CD4-positive, alpha-beta T cell treated with Interferon alpha-2 for 1 hour (primary cell): ENCODE measurements at regions not wholly inside any gene's neighbourhood (a gene's known extent, or its start where the extent isn't known, plus 50 kb on each side); places are given as distances from the start of the nearest gene placed in this dataset.

Experiments
- DNase-seq, 2 donors: peaks; one replicate each; pipeline ENCODE4 v3.0.0-alpha.2; 2020 to 2022

GRCh38 chr3:18666655-18667054 is 241.5 kb upstream of the SATB1 start:
- DNase-seq: no peak

GRCh38 chr3:18660059-18660458 is 234.9 kb upstream of the SATB1 start:
- no peak for DNase-seq

DNA sequence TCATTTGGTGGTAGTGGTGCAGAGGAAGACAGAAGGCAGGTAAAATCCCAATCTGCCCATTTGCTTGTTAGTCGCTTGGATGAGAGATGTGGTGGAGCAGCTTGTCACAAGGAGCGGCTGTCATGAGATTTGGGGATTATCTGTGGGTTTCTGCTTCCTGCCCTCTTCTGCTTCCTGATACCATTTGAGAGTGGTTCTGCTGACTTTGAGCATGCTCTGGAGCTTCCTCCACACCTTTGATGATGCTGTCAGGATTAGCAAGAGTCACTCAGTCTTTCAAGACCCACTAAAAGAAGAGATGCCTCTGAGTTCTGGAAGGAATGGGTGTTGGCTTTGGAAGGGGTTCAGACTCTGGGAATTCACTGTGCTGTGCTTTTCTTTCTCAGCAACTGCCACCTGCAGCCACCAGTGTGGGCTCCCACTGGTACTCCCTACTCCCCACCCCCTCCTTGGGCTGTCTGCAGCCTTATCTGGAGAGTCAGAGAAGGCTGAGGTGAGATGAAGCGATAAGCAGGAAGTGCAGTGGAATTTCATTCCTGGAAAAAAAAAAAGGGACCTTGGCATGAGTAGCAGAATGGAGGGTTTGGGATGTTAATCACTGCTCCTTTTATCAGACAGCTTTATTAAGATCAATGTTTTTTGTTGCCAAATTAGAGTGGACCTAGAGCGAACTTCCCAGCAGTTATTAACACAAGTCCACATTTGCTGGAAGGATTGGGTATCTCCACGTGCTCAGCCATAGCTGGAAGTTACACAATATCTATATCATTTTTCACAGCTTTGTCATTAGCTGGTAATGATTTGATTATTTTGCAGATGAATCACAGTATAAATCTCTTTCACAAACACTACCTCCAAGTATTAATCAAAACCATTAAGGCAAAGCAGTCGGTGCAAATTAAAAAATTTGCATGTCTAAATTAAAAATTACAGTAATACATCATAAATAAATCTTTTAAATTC is 233.0 kb upstream of the SATB1 start:
- peak in 1 of 2 donors; percentile 27 for DNase-seq

DNA sequence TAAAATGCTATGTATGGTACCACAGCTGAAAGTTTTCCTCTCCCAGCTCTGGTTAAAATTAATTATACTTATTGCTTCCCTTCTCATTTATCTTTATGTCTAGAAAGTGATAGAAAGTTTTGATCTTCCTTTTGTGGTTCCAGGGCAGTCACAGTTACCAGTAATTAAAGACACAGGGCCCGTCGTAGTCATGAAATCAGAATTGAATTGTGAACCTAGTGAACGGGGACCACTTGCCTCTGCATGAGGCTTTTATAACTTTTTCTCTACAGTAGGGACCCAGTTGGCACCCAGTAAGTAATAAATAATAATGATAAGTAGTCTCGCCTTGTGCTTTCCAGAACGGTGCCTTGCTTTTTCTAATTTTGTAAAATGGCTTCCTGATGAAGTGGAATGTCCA is 231.7 kb upstream of the SATB1 start:
- no peak for DNase-seq

GRCh38 chr3:18656410-18656809 is 231.3 kb upstream of the SATB1 start:
- DNase-seq: no peak

GRCh38 chr3:18655827-18656226 is 230.7 kb upstream of the SATB1 start:
- no peak for DNase-seq

- no peak for DNase-seq
These were observed 227.6 kb upstream of the SATB1 start for GRCh38 chr3:18652781-18653180.

GRCh38 chr3:18650731-18651130 is 225.6 kb upstream of the SATB1 start:
- no peak for DNase-seq

DNA sequence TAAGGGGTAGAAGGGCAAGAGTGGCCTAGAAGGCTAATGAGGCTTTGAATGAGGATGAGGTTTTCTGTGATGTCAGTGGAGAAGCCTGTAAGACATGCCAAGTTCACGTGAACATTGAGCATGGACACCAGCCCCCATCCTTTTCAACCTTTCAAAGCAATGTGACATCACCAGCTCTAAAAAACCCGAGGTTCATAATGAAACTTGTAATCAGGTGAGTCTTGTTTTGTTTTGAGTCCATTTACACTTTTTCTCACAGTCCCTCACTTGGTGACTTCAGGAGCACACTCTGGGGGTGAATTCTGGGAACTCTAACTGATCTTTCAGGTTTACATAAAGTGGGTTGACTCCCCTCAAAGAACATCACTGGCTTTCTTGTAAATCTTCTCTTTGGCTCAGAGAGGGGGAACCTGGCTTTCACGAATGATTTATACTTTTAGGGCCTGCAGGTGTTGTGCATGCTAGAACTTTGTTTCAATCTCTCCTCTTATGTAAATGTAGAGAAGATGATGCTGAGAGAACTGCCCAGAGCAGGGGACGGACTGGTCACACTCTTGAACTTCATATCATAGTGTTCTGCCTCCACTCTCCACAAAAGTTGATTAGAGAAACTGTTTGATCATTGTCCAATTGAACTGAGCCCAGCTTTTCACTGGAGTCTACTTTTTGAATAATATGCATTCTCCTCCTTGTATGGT is 224.7 kb upstream of the SATB1 start:
- DNase-seq: peak; percentile 17 to 52

DNA sequence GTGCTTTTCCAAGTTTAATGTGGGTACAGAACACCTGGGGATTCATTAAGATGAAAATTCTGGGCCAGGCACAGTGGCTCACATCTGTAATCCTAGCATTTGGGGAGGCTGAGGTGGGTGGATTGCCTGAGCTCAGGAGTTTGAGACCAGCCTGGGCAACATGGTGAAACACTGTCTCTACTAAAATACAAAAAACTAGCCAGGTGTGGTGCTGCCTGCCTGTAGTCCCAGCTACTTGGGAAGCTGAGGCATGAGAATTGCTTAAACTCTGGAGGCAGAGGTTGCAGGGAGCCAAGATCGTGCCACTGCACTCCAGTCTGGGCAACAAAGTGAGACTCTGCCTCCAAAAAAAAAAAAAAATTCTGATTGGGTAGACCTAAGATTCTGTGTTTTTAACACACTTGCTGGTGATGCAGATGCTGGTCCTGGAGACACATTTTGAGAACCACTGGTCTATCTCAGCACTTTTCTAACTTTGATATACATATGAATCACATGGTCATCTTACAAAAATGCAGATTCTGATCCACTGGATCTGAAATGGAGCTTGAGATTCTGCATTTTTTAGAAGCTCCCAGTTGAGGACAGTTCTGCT is 223.8 kb upstream of the SATB1 start:
- no peak for DNase-seq

DNA sequence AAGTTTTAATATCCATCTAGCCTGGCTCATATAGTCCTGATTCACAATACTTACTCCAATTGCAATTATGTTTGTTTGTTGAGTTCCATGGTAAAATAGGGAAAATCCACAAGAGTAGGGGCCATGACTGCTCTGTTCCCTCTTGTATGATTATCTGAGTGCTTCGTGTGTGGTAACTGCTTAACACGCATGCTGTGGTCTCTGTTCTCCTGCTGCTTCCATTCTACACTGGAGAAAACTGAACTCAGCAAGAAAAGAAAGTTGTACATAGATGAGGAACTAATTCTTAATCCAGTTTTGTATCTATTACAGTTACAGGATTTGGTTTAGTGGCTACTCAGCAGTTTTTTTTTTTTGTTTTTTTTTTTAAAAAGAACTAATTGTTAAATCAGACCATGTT is 223.0 kb upstream of the SATB1 start:
- no peak for DNase-seq

DNA sequence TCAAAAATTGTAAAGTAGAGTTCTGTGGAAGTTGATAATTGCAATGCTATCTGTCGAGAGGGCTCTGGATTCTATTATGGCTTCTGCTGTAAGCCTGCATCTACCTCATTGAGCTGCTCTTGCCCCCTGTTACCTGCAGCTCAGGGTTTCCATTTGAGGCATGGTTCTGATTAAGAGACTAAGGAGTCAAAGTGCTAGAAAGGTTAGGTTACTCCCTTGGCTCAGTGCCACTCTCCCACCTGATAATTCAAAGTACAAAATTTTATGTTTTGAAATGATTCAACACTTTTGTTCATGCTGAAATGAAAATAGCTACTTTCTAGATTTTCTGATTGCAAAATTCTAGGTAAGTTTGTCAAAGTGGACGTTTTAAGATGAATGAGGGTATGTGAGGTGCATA is 220.5 kb upstream of the SATB1 start:
- no peak for DNase-seq

DNA sequence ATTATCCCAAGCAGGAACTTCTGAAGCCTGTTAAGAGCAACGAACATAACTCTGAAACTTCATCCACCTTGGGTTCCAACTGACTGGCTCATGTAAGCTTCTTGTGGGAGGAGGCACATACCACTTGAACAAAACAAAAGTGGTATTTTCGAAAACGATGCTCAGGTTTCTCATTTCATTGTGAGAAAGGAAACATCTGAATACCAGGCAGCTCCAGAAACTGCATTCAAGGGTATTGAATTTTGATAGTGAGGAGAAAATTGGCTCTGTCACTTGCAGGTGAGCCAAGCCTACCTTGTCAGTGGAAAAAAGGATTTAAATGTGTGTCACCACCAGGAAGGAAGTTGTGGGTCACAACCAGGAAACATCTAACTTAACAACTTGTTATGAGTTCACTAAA is 218.1 kb upstream of the SATB1 start:
- peak in 1 of 2 donors; percentile 29 for DNase-seq

DNA sequence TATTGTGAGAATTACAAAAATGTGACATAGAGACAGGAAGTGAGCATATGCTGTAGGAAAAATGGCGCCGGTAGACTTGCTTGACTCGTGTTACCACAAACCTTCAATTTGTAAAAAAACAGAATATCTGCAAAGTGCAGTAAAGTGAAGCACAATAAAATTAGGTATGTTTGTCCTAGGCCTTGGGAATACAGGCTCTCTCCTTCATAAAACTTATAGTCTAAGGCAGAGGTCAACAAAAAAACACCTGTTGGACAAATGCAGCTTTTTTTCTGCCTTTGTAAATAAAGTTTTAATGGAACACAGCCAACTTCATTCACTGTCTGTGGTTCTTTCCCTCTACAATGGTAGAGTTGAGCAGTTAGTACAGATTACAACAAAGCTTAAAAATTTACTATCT is 216.8 kb upstream of the SATB1 start:
- DNase-seq: no peak

GRCh38 chr3:18635215-18635614 is 210.1 kb upstream of the SATB1 start:
- DNase-seq: no peak

GRCh38 chr3:18634461-18634860 is 209.3 kb upstream of the SATB1 start:
- DNase-seq: no peak

GRCh38 chr3:18633002-18633401 is 207.9 kb upstream of the SATB1 start:
- DNase-seq: no peak

DNA sequence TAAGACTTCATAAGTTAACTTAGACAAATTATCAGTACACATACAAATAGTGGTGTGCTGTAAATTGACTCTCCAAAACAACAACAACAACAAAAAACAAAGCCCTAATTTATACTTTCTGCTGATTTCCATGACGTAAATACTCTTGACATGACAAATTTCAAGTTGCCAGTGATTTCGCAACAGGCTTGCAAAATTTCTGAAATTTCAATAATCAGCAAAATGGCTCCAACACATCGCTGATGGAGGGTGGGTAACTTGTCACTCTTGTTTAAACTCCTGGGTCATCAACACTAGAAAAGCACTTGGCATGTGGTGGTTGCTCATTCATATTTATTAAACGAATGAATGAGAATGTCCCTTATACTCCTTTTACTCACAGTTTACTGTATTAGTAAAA is 205.2 kb upstream of the SATB1 start:
- DNase-seq: no peak

DNA sequence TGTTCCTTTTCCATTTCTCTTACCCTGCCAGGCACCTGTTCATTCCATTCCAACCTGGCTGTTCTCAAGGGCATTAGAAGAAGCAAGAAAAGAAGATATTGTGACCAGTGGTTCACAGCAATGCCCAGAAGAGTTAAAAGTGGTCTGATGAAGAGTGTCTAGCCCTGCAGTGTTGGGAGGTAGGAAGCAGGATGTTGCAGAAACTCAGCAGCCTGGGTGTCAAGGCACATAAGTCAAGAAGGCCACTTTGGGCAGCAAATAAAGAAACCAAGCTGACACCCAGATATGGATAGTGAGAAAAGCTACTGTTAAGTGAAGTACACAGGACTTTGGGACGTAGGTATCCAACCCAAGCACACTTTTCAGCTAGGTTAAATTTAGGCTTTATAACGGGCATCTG is 199.9 kb upstream of the SATB1 start:
- DNase-seq: no peak

DNA sequence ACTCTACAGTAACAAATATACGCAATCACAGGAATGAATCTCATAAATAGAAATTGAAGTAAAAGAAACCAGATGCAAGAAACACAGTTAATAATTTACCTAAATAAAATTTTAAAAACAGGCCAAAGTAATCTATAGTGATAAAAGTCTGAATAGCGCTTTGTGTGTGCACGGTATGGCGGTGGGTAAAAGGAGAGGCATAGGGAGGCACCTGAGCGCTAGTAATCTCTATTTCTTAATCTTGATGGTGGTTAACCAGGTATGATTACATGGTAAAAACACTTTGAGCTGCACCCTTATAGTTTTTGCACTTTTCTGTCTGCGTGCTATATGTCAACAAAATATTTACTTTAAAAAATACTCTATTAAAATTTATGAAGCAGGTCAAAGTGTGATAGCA is 198.1 kb upstream of the SATB1 start:
- DNase-seq: no peak

GRCh38 chr3:18618723-18619122 is 193.6 kb upstream of the SATB1 start:
- no peak for DNase-seq

DNA sequence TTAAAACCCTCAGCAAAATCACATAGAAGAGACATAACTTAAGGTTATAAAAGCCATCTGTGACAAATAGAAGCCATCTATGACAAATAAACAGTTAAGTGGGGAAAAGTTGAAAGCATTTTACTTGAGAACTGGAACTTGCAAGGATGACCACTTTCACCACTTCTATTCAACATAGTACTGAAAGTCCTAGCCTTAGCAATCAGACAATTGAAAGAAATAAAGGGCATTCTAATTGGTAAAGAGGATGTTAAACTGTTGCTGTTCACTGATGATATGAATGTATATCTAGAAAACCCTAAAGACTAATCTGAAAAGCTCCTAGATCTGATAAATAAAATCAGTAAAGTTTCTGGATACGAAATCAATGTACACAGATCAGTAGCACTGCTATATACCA is 186.9 kb upstream of the SATB1 start:
- no peak for DNase-seq

DNA sequence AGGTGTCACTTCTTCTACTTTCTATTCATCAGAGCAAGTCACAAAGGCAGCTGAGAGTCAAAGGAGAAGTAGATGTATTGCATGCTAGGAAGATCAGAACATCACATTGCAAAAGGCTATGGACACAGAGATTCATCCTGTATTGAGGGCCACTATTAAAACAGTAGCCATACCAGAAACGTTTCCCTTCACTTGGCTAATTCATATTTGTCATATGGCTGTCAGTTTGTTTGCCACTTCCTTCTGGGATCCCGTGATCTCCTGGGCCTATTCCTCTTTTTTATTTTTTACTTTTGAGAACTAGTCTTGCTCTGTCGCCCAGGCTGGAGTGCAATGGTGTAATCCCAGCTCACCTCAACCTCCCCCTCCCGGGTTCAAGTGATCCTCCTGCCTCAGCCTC is 184.0 kb upstream of the SATB1 start:
- DNase-seq: no peak

DNA sequence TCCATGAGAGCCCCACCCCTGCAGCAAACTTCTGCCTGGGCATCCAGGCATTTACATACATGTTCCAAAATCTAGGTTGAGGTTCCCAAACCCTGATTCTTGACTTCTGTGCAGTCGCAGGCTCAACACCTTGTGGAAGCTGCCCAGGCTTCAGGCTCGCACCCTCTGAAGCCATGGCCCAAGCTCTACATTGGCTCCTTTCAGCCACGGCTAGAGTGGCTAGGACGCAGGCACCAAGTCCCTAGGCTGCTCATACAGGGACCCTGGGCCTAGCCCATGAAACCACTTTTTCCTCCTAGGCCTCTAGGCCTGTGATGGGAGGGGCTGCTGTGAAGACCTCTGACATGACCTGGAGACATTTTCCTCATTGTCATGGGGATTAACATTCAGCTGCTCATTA is 172.8 kb upstream of the SATB1 start:
- DNase-seq: no peak
